GM10266 (cell line): ENCODE measurements at regions not wholly inside any gene's neighbourhood (a gene's known extent, or its start where the extent isn't known, plus 50 kb on each side); places are given as distances from the start of the nearest gene placed in this dataset.
"Not testable (repeated sequence)": the region's sequence is repeated elsewhere in the genome, so short reads cannot be mapped to it uniquely, and the experiment has no call there.

Source experiments
- DNase-seq: peaks from one replicate; pipeline ENCODE4 v3.0.0; 2012; ENCODE audit errors: extremely low spot score
- CTCF ChIP-seq: IDR thresholded peaks from 2 replicates; pipeline ENCODE4 v1.5.1; 2012; ENCODE audit warnings: mild to moderate bottlenecking, low read depth; ENCODE audit not compliant: control insufficient read depth, insufficient read depth; ENCODE audit errors: missing control alignments

DNA sequence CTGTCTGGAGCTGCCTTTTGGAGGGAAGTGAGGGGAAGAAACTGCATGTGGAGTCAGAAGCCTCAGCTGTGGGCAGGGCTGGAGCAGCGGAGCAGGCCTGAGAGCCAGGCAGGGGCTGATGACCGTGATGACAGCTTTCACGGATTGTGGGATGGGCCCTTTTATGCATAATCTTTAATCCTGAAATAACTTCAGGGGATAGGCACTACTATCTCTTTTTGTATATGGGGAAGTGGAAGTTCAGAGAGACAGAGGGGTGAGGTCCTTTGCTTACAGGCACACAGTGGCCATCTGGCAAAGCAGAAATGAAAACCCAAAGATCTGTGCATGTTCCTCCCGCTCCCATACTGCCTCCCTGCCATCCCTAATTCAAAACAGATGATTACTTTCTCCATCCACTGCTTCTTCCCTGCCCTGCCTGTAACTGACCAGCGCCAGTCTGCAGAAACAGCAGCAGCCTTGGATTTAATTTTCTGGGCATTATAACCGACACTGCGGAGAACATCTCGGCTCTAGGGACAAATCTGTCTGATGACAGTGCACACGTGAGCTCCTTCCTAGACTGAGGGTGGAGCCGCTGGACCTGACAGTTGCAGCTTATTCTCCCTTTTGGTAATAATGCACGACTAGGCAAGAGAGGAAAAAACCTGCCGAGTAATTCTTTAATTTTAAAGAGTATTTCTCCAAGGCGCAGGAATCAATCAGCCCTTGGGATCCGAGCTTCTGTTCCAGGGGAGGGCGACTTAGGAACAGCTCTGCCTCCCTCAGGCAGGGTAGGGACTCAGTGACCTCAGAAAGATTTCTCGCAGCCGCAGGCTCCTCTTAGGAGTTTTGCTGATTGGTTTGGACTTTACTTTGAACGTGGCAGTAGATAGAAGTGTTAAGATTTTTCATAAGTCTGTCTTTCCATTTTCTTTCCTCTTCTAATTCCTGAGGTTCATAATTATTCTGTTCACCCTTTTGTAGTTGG, 95.4 kb downstream of the UTP18 start:
- DNase-seq: no peak
- TF ChIP-seq CTCF: no peak

GRCh38 chr17:51359055-51359454, 98.7 kb downstream of the UTP18 start:
- no peak for TF ChIP-seq CTCF

DNA sequence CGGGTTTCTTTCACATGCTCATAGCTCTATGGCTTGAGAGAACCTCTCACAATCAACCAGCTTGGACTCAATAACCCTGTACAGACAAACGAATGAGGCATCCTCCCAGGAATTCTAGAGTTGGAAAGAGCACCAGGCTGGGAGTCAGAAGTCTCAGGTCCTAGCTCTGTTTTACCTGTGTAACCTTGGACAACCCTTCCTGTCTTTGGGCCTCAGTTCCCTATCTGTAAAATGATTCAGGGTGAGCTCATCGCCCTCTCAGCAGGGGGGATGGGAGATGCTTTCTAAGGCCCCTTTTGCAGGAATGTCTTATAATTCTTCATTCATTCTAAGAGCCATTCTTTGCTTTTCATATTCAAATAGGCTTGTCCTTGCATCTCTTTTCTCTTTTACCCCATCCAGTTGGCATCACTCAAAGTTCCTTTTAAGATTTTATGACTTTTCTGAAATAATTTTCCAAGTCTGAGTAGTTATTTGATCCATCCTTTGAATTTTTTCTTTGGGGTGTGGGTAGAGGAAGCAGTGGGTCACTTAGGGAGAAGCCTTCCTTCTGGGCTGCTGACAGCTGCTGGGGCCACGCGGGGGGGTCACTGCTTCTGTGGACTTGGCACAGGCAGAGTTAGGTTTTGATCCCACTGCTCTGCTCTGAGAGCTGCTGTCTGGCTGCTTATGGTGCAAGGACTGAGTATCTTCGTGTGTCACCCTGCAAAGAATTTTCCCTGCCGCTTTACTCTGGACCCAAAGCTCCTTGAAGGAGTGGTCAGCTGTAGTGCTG, 102.7 kb downstream of the UTP18 start:
- DNase-seq: no peak
- TF ChIP-seq CTCF: no peak

More at GRCh38 chr17:51359055-51359454, 98.7 kb downstream of the UTP18 start:
- DNase-seq: no peak

DNA sequence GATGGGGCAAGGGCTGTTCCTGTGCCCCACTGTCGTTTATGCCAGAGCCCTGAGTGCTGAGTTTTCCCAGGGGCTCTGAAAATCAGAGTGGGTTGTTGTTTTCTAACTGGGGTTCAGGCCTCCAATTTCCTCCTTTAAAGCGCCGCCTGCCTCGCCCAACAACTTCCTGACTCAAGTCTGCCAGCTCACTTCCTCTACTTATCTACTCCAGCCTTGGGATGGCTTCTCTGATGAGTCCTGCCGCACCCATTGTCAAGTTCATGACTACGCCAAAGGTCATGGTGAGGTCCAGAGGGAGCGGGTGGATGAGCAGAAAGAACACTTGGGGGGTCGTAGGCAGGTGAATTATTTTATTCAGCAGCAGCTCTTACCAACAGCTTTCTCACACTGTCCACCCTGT, 104.7 kb downstream of the UTP18 start:
- DNase-seq: no peak
- no peak for TF ChIP-seq CTCF

- no peak for TF ChIP-seq CTCF
- no peak for DNase-seq
These were observed 106.5 kb downstream of the UTP18 start for GRCh38 chr17:51366866-51367265.

GRCh38 chr17:51367836-51368235, 107.5 kb downstream of the UTP18 start:
- not testable (repeated sequence) for DNase-seq

DNA sequence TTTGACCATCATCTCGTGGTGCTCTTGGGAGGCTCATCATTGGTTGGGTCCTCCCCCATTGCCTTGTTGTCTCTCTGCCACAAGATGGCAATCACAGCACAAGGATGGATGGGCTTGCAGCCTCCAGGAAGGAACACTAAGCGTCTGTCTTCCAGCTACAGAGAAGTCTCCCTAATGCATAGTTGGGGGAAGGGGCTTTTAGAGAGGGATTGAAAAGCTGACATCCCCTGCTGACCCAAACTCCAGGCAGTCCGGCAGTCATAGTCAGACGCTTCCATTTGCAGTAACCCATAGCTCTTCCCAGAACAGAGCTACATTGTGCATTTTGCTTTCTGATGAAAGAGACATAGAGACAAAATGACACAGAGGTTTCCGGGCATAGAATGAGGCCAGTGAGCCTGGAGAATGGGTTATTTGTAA, 111.4 kb downstream of the UTP18 start:
- DNase-seq: peak; percentile 49
- peak; percentile 56 for TF ChIP-seq CTCF
